MCF 10A (cell line): ENCODE measurements at regions not wholly inside any gene's neighbourhood (a gene's known extent, or its start where the extent isn't known, plus 50 kb on each side); places are given as distances from the start of the nearest gene placed in this dataset.

Experiments
- BruUV-seq: library from RNA; stranded (reverse); fragments of 400-500 nt; replicated peaks from 2 replicates; lab custom pipeline; 2021; lab: Mats Ljungman, UMichigan
- CTCF ChIA-PET: fragments of 300-600 bp; sonication (Branson Sonifier 250); formaldehyde crosslinking; extraction: SDS; loops from one replicate; lab custom pipeline; 2021; ENCODE audit warnings: antibody characterized with exemption, inconsistent platforms; lab: Yijun Ruan, JAX
- POLR2A ChIA-PET: fragments of 300-600, 350-650 bp; sonication (Branson Sonifier 250); formaldehyde crosslinking; extraction: SDS; loops from one replicate; lab custom pipeline; 2020; ENCODE audit warnings: antibody characterized with exemption, inconsistent platforms; lab: Yijun Ruan, JAX
- DNase-seq: peaks from one replicate; pipeline ENCODE4 v3.0.0-alpha.2; 2018; ENCODE audit not compliant: unreplicated experiment
- H3K27ac Mint-ChIP-seq: one replicate; pipeline ENCODE4 v1.8.0; 2022; ENCODE audit warnings: mild to moderate bottlenecking, low read depth, mixed read lengths; ENCODE audit not compliant: unreplicated experiment
- H3K27me3 Mint-ChIP-seq: one replicate; pipeline ENCODE4 v1.8.0; 2022; ENCODE audit warnings: mixed read lengths; ENCODE audit not compliant: insufficient read depth, unreplicated experiment
- H3K36me3 Mint-ChIP-seq: one replicate; pipeline ENCODE4 v1.8.0; 2022; ENCODE audit warnings: mild to moderate bottlenecking, moderate library complexity, mixed read lengths; ENCODE audit not compliant: insufficient read depth, unreplicated experiment
- H3K4me1 Mint-ChIP-seq: one replicate; pipeline ENCODE4 v1.8.0; 2022; ENCODE audit warnings: mixed read lengths; ENCODE audit not compliant: insufficient read depth, unreplicated experiment
- H3K4me3 Mint-ChIP-seq: one replicate; pipeline ENCODE4 v1.8.0; 2022; ENCODE audit warnings: mild to moderate bottlenecking, moderate library complexity, mixed read lengths; ENCODE audit not compliant: unreplicated experiment
- H3K9me3 Mint-ChIP-seq: one replicate; pipeline ENCODE4 v1.8.0; 2022; ENCODE audit warnings: mixed read lengths; ENCODE audit not compliant: unreplicated experiment
- intact Hi-C: fragments of 100-400 bp; cut with micrococcal nuclease; formaldehyde crosslinking; loops from 2 replicates; pipeline ENCODE4 v1.14.1; 2022
- TF ChIP-seq, protein P1 (sequence below): fragments of 200-600 bp; IDR thresholded peaks from one replicate; pipeline ENCODE4 v1.8.0; 2022; ENCODE audit warnings: antibody characterized with exemption, mild to moderate bottlenecking; ENCODE audit not compliant: unreplicated experiment

- no peak overlapping the region for H3K4me3 Mint-ChIP-seq
These were observed 717.1 kb downstream of the SEMA5A start for GRCh38 chr5:8828596-8829322.

GRCh38 chr5:8829323-8830029 lies 716.4 kb downstream of the SEMA5A start:
- Mint-ChIP-seq H3K4me3 (no peak overlapping the region), H3K36me3 (no peaks in the 10 kb centered on the region), H3K27me3 (no peaks in the 10 kb centered on the region), H3K27ac (peak overlapping the region; percentile 71), H3K4me1 (peaks cover 41% of the 10 kb centered on the region), H3K9me3 (no peaks in the 10 kb centered on the region)
- peak; percentile 96 for DNase-seq
- CTCF ChIA-PET: interaction anchor here (0.6 to 3.9 kb wide), 5 partner anchors 9 to 461 kb away, joined by 3 to 20 read pairs (median 3); no protein-coding TSS in a partner anchor
- intact Hi-C loops: loop anchor here (5.0 kb wide), 2 partner anchors 52 to 78 kb away; no protein-coding TSS in a partner anchor
- POLR2A ChIA-PET: interaction anchor here (0.6 to 1.3 kb wide), 3 partner anchors 77 to 240 kb away, joined by 3 to 5 read pairs (median 3); no protein-coding TSS in a partner anchor
- TF ChIP-seq, protein P1, sequence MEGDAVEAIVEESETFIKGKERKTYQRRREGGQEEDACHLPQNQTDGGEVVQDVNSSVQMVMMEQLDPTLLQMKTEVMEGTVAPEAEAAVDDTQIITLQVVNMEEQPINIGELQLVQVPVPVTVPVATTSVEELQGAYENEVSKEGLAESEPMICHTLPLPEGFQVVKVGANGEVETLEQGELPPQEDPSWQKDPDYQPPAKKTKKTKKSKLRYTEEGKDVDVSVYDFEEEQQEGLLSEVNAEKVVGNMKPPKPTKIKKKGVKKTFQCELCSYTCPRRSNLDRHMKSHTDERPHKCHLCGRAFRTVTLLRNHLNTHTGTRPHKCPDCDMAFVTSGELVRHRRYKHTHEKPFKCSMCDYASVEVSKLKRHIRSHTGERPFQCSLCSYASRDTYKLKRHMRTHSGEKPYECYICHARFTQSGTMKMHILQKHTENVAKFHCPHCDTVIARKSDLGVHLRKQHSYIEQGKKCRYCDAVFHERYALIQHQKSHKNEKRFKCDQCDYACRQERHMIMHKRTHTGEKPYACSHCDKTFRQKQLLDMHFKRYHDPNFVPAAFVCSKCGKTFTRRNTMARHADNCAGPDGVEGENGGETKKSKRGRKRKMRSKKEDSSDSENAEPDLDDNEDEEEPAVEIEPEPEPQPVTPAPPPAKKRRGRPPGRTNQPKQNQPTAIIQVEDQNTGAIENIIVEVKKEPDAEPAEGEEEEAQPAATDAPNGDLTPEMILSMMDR: no peak
- BruUV-seq: TSS peak; percentile 63

More at GRCh38 chr5:8828596-8829322, 717.1 kb downstream of the SEMA5A start:
- Mint-ChIP-seq H3K9me3 (no peaks in the 10 kb centered on the region), H3K36me3 (no peaks in the 10 kb centered on the region), H3K27me3 (no peaks in the 10 kb centered on the region), H3K27ac (peak overlapping the region; percentile 71), H3K4me1 (peaks cover 41% of the 10 kb centered on the region)
- intact Hi-C loops: loop anchor here (5.0 kb wide), 2 partner anchors 51 to 79 kb away; no protein-coding TSS in a partner anchor
- CTCF ChIA-PET: interaction anchor here (0.6 to 3.9 kb wide), 6 partner anchors 8 to 240 kb away, joined by 3 to 20 read pairs (median 4); no protein-coding TSS in a partner anchor
- POLR2A ChIA-PET: interaction anchor here (0.6 to 1.3 kb wide), 4 partner anchors 49 to 240 kb away, joined by 3 to 5 read pairs (median 3); no protein-coding TSS in a partner anchor
- BruUV-seq: no TSS peak
- no peak for DNase-seq
- TF ChIP-seq, protein P1: no peak

GRCh38 chr5:8831251-8831650 lies 714.6 kb downstream of the SEMA5A start:
- CTCF ChIA-PET: interaction anchor here (0.6 to 3.9 kb wide), 2 partner anchors 12 to 378 kb away, joined by 3 to 20 read pairs; no protein-coding TSS in a partner anchor
- no TSS peak for BruUV-seq
- intact Hi-C loops: no loop called here
- Mint-ChIP-seq H3K27me3 (no peaks in the 10 kb centered on the region), H3K27ac (peak overlapping the region; percentile 63), H3K36me3 (no peaks in the 10 kb centered on the region), H3K4me3 (no peak overlapping the region), H3K9me3 (no peaks in the 10 kb centered on the region), H3K4me1 (peaks cover 41% of the 10 kb centered on the region)
- TF ChIP-seq, protein P1: no peak
- DNase-seq: no peak
- POLR2A ChIA-PET: interaction anchor here (0.6 to 0.7 kb wide), 2 partner anchors 75 to 144 kb away, joined by 3 read pairs; no protein-coding TSS in a partner anchor

- H3K9me3 Mint-ChIP-seq: no peaks in the 10 kb centered on the region
- peak overlapping the region; percentile 63 for H3K27ac Mint-ChIP-seq
- no TSS peak for BruUV-seq
- H3K4me3 Mint-ChIP-seq: no peak overlapping the region
- CTCF ChIA-PET: no interaction called here
- intact Hi-C loops: no loop called here
- TF ChIP-seq, protein P1: no peak
- POLR2A ChIA-PET: interaction anchor here (0.6 kb wide), 1 partner anchor 75 kb away, joined by 3 read pairs; no protein-coding TSS in a partner anchor
- no peaks in the 10 kb centered on the region for H3K27me3 Mint-ChIP-seq
- H3K4me1 Mint-ChIP-seq: peaks cover 41% of the 10 kb centered on the region
- no peaks in the 10 kb centered on the region for H3K36me3 Mint-ChIP-seq
- no peak for DNase-seq
These were observed 714.0 kb downstream of the SEMA5A start for GRCh38 chr5:8831854-8832253.
